Activated CD4-positive, alpha-beta T cell treated with anti-CD3 and anti-CD28 coated beads, Interleukin-2, amount 50 U/mL, for 16 hours (primary cell): ENCODE measurements at regions not wholly inside any gene's neighbourhood (a gene's known extent, or its start where the extent isn't known, plus 50 kb on each side); places are given as distances from the start of the nearest gene placed in this dataset.
A peak's percentile ranks its signal among the peaks of the same experiment; 100 is the strongest.
"Not testable (repeated sequence)": the region's sequence is repeated elsewhere in the genome, so short reads cannot be mapped to it uniquely, and the experiment has no call there.

Experiments
- DNase-seq: peaks from one replicate; pipeline ENCODE4 v3.0.0-alpha.2; 2020

DNA sequence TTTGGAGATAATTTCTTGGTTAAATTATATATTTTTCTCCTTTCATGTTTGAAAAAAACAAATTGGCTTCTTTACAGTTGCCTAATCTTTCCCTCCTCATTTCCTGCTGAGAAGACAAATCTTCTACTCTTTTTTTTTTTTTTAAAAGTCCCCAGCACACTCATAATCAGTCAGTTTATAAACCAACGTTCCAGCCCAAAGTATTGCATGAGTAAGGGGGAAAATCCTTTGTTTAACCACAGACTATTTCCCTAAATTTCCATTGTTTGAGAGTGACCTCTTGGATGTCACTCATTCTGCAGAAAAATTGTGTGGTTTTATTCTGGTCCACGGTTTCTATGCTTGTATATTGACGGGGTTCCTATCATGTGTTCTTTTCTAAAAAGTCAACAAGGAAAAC lies 55.1 kb upstream of the TLR4 start:
- no peak for DNase-seq

DNA sequence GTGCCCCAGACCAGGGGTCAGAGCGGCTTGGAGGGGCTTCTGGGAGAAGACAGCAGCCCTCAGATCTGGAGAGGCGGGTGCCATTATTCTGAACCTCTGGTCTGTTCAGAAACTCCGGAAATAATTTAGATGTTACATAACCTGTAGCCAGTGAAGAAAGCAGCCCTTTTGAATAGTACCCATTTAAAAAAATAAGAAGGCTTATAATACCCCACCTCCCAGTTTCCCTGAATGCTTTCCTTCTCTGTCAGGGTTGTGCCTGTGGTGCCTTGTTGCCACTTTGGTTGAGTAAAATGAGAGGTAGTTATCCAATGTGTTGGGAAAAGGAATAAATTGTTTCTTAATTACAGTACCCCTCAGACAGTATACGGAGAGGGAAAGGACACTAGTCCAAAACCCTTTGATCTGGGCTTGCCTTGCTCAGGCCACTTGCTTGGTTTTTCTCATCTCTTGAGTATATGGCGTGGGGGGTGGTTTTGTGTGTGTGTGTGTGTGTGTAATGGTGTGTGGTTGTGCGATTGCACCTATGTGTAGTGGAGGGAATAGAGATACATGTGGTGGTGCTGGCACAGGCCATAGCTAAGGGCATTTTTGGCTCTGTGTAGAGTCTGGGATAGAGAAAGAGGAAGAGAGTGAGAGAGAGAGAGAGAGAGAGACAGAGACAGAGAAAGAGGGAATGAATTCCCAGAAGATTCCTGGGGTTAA lies 59.1 kb upstream of the TLR4 start:
- DNase-seq, result no peak

DNA sequence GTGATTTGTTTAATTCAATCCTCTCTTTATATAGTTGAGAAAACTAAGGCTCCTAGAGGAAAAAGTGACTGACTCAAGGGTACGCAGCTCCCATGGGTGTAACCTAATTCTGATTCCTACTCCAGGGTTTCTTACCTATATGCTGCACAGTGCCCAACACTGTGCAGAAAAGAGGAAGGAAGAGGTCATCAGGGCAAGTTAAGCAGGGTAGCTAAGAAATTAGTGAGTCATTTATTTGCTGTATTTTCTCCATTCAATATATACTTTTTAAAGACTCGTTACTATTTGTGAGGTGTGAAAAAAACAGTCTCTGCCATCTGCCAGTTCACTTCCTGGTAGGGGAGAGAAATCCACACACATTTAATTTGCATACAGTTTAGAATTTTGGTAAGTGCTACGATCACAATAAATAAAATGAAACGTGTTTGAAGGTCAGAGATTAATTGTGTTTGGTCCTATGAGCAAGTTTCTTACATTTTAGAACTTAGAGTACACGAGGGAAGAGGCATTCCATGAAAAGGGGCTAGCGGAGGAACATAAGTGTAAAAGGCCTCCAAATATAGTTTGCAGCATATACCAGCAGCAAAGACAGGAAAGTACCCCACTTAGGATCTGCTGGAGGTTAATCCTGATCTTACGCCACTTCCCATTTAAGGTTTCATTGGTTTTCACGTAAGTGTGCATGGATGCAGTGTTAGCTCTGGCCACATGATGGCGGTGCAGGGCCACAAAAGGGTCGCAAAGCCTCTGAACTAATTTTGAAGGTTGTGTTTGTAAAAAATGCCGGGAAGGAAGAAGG lies 59.9 kb upstream of the TLR4 start:
- peak; percentile 61 for DNase-seq

DNA sequence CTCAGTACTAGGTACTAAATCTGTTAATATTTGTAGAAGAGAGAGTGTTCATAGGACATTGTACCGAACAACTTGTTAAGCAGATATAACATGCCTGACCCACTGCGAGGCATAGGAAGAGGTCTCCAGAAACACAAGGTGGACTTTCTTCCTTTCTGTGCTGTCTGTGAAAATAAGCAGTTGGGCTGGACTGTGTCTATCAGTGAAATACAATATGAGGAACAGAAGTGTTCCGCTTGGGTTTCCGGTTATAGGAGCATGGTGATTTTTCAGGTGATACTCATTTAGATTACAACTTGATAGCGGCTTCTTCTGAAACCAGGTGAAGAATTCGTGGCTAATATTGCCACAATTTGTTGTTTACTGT lies 60.9 kb upstream of the TLR4 start:
- DNase-seq, result no peak

- DNase-seq, result not testable (repeated sequence)
Measured at GRCh38 chr9:117642571-117643287, 61.5 kb upstream of the TLR4 start.

- DNase-seq, result no peak
Measured at GRCh38 chr9:117636681-117637080, 67.5 kb upstream of the TLR4 start.

- no peak for DNase-seq
Measured at GRCh38 chr9:117625154-117625553, 79.0 kb upstream of the TLR4 start.

DNA sequence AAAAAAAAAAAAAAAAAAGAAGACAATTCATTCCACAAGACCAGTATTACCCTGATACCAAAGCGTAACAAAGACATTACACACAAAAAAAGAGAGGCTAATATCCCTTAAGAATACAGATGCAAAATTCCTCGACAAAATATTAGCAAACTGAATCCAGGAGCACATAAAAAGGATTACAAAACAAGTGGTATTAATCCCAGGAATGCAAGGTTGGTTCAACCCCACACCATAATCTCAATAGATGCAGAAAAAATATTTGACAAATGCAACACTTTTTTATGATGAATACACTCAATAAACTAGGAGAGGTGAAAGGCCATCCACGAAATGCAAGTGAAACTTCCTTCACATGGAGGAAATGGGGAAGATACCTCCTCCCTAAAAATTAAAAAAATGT lies 80.1 kb upstream of the TLR4 start:
- no peak for DNase-seq

DNA sequence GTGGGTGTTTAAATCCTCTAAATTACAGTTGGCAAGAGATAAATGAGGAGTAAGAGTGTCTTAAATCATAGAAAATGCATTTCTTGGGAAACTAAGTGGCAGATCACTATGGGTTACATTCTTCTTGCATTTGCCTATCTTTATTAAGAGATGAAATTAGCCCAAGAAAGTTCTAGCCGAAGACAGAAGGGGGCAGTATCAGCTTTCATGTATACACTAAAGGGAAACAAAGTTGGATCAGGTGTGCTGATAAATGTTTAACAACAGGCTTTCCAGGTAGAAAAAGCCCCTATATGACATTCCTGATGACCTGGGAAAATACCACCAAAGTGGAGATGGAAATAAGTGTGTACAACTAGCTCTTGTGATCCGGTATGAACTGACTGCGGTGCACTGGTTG lies 81.9 kb upstream of the TLR4 start:
- no peak for DNase-seq

DNA sequence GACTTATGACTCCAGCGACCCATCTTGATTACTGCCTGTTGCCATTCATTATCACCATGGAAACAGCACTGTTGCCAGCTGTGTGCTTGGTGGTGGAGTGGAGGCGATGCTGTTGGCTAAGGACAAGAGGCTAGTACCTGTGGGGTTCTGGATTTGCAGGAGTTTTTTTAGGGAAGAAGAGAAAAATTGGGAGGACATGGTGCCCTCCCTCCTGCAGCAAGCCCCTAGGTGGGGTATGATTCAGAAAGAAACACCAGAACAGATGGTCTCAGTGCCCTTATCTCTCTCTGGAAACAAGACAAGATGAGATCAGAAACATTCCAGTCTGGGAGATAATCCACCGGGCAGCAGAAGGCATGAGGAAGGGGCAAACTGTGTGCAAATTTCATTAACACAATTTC lies 87.8 kb upstream of the TLR4 start:
- DNase-seq, result no peak

- DNase-seq, result no peak
Measured at GRCh38 chr9:117612317-117612716, 91.9 kb upstream of the TLR4 start.

DNA sequence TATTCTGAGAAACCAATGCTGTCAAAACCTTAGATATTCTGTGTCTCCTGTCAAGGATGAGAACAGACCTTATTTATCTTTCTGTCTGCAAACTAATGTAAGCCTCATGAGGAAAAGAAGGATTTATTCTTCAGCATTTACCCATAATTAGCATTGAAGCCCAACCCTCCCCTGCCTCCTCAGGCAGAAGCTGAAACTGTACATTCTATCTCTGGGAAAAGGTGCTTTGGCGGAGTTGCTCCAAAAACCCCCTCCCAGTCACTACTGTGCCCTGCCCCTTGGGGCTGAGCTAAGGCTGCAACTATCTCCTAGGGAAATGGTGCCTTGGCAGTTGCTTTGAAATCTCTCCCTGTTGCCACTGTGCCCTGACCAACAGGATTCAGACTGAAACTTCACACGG lies 106.2 kb upstream of the TLR4 start:
- no peak for DNase-seq

DNA sequence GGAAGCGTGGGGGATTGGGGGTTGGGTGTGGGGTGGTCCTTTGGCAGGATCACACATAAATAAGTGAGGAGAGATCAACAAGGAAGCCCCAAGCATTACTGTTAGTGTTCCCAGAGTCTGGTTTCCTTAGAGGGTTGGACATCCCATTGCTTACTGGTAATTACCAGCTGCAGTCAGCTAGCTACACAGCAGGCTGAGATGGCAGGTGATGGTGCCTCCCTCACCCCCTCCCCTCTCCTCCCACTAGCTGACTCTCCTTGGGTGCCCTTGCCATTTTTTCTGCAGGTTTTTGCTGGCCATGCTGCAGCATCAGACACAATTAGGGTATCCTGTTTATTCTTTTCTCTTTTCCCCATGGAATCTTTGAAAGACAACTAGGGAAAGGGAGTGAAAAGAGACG lies 107.5 kb upstream of the TLR4 start:
- no peak for DNase-seq

- DNase-seq, result no peak
Measured at GRCh38 chr9:117595650-117596049, 108.6 kb upstream of the TLR4 start.

GRCh38 chr9:117587263-117587662 lies 116.9 kb upstream of the TLR4 start:
- no peak for DNase-seq

DNA sequence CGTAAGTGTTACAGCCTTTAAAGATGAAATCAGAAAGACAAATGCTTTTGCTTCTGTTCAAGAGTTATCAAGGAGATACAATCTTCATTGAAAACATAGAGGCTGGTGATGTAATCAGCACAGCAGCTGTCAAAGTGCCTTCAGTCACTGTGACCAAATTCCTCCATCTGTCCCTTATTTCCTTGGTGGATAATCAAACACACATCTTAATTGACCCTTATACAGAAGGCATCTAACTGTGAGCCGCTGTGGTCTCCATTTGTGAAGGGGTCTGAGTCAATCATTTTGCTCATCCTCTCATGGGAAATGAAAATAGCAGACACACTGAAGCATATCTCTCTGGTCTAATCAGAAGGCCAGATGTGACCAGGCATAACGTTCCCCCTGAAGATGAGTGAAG lies 130.1 kb upstream of the TLR4 start:
- no peak for DNase-seq

GRCh38 chr9:117564839-117565238 lies 139.4 kb upstream of the TLR4 start:
- DNase-seq, result no peak

DNA sequence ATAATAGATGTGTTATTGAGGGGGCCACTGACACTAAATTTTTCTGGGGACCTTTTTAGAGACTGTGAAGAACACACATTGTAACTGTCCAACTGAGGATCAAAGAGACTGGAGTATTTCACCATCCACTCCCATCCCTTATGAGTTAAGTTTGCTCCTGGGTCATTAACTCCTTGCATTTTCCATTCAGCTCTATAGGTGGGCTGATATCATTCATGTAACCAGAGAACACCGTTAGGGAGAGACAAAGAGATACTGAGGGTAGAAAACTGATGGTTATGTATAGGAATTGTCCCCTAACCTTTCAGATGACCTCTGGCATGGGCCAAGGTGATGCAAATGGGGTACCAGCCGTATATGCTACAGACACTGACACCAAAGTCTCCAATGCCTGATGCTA lies 142.4 kb upstream of the TLR4 start:
- DNase-seq, result no peak

GRCh38 chr9:117555964-117556629 lies 141.2 kb upstream of the ASTN2 start:
- DNase-seq, result peak; percentile 49

- DNase-seq, result no peak
Measured at GRCh38 chr9:117552811-117553210, 138.0 kb upstream of the ASTN2 start.

- no peak for DNase-seq
Measured at GRCh38 chr9:117551171-117551570, 136.3 kb upstream of the ASTN2 start.

DNA sequence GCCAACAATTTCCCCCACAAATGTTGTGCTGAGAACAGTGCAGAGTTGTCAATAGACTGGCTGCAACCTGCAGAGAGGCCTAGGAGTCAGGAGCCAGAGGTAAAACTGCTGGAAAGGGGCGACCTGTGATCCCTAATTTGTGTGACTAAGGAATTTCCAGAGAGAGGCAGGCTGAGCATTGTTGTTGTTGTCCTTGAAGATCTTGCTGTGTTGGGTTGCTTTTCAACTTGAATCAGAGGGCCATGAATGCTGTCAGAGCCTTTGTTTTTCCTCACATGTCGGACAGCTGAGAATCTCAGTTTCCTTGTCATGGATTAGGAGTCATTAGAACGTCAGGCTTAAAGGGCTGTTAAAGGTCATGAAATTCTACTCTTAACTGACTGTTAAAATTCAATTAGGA lies 134.6 kb upstream of the ASTN2 start:
- no peak for DNase-seq

- no peak for DNase-seq
Measured at GRCh38 chr9:117548556-117548955, 133.7 kb upstream of the ASTN2 start.

- no peak for DNase-seq
Measured at GRCh38 chr9:117547904-117548303, 133.0 kb upstream of the ASTN2 start.
